ENCODE measurements at regions not wholly inside any gene's neighbourhood (a gene's known extent, or its start where the extent isn't known, plus 50 kb on each side); places are given as distances from the start of the nearest gene placed in this dataset.

DNA sequence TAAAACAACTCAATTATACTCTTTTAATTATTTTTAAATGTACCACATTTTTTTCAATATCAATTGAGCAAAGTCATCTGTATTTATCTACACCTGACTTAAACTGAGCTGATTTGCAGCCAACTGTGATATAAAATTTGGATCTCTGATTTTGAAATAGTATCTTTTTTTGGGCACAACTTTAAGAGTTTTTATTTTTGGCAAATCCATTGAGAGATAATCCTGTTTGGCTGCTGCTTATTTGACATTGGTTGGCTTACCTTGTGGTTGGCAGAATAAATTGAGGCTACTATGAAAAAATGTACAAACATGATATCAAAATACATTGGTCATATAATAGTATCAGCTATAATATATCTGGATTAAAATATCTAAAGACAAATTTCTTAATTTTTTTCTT is 656.0 kb upstream of the NDST4 start:
- DNase-seq (ENCODE audit: low spot score): no peak

DNA sequence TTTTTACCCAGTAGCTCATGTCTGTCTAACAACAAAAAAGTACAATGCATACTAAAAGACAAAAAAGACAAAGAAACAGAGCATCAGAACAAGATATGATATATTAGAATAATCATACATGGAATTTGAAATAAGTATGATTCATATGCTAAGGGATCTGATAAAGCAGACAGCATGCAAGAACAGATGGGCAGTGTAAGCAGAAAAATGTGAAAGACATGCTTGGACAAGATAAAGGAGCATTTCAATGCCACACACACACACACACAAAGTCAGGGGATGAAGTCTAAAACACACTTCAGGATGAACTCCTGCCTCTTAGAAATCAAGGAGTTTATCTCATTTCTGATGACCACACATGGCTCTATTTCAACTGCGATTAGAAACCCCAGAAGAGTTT is 649.6 kb upstream of the NDST4 start:
- no peak for DNase-seq (ENCODE audit: low spot score)

DNA sequence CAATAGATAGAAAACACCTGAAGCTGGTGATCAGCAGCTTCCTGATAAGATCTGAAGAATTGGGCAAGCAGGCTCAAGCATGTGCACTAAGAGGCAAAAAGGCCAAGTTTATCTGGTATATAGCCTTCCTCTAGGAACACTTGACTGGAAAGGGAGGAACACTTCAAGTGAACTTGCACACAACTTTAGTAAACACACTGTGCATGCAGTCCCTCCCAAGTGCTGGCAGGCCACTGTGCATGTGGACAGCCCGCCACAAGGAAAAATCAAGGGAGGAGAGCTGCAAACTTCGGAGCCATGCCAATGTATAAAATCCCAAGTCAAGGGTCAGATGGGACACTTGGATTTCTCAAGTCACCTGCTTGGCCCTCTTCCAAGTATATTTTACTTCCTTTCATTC is 645.8 kb upstream of the NDST4 start:
- no peak for DNase-seq (ENCODE audit: low spot score)

DNA sequence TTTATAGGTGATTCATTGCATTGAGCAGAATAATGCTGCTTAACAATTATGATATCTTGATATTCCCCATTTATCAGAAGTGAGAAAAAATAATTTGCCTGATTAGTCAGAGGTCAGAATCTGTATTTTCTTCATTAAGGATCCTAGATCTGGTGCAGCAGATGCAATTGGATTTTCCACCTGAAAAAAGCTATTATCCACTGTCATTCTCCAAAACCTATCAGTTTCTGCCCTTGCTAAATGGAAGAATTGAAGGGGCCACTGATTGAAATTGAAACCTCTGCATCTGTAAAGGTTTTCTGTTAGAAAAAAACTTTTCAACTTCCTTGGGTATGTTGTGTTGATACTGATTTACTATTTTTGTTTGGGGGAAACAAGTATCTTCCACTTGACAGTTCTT is 636.0 kb upstream of the NDST4 start:
- DNase-seq (ENCODE audit: low spot score): no peak

DNA sequence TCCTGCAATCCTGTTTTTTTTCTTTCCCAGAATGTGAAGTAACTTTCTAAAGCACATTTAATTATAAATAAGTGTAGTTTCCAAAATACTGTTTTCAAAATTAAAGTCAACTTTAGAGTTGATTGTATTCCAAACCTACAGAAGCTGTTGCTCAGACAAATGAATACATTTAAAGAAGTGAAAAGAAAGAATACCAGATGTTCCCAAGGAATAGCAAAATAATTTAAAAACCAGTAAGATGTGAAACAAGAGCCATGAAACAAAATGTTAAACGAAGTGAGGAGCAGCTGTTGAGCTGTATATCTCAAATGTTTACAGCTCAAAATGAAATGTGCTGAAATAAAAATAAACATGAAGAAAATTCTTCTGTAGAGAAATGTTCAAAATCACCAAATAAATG is 627.4 kb upstream of the NDST4 start:
- no peak for DNase-seq (ENCODE audit: low spot score)

DNA sequence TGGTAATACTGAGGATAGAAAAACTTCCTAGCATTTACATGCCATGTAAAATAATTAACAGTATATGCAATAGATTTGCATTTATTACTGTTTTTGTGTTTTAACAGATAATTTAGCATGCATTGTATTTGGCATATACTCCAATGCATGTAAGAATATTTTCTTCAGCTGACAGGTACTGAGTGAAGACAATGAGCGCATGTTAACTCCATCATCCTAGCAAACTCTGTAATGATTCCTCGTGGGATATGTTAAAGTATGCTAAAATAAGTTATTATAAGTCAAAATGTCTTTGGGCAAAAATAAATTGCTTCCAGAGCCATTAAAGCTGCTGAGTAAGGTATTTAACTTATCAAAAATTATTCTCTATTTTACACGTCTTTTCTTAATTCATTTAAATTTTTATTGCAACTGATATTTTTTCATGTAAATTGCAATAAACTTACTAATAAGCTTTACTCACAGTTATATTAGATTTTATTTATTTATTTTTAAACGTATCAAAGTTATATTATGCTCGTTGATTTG is 616.4 kb upstream of the NDST4 start:
- DNase-seq (ENCODE audit: low spot score): no peak

DNA sequence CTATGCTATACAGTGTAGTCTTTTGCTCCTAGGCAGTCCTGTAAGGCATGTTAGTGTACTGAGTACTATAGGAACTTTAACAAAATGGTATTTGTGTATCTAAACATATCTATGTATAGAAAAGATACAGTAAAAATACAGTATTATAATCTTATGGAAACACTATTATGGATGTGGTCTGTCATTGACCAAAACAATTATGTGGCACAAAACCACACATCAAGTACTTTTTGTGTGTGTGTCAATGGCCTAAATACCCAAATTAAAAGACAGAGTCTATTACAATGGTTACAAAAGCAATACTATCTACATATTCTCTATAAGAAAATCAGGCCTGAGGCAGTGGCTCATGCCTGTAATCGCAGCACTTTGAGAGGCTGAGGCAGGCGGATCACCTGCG is 610.2 kb upstream of the NDST4 start:
- no peak for DNase-seq (ENCODE audit: low spot score)

DNA sequence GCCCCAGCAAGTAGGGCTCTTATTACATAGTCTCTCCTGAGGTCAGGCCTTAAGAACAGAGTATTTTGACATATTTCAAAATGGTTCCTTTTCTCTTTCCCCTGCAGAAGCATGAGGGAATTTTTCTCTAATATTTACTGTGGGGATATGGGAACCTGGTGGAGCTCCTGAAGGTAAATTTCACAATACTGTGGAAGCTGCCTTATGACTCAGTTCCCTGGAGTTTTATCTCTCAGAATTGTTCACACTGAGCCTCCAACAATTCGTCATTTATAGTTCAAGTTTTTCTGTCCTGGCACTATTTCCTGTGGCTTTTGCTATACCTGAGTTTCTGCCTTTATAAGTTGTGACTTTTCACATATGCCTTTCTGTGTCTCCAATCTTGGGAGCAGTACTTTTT is 607.2 kb upstream of the NDST4 start:
- DNase-seq (ENCODE audit: low spot score): no peak

DNA sequence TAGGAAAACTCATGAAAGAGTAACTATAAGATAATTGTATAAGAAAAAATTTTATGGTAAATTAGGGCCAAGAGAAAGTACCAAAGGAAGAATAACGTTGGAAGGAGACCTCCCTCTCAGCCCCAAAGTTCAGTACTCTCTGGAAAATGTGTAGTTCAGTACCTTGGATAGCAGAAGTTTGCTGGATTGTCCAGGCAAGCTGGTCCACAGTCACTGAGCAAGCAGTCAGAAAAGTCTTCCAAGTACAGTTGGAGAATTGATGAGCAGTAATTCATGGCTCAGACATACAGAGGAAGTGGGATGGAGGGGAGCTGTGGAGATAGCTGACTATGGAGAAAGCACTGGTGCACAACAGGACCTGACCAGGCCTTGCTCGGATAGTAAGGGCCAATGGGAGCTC is 598.2 kb upstream of the NDST4 start:
- DNase-seq (ENCODE audit: low spot score): no peak

DNA sequence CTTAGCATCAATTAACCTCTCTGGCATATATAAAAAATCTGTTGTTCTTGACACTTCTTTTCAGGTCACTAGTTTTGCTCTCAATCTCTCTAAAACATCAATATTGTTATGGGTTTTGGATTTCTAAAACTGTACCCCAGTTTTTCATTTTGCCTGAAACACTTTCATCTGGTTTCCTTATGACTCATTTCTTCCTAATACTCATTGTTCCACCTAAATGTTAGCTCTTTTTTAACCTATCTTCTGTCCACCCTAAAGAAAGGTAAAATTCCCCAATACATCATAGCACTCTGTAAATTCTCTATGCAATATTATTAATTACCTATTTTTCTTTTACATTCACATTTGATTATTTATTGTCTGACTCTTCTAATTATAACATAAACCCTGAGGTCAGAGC is 575.5 kb upstream of the NDST4 start:
- no peak for DNase-seq (ENCODE audit: low spot score)

DNA sequence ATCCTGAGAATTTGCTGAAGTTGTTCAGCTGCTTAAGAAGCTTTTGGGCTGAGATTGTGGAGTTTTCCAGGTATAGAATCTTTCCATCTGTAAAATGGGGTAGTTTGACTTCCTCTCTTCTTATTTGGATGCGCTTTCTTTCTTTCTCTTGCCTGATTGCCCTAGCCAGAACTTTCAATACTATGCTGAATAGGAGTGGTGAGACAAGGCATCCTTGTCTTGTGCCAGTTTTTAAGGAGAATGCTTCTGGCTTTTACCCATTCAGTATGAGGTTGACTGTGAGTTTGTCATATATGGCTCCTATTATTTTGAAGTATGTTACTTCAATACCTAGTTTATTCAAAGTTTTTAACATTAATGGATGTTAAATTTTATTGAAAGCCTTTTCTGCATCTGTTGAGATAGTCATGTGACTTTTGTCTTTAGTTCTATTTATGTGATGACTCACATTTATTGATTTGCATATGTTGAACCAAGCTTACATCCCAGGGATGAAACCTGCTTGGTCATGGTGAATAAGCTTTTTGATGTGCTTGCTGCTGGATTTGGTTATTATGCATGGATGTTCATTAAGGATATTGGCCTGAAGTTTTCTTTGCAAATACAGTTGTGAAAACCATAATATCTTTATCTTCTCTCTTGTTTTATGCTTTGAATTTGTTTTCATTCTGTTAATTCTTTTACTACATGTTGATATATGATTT is 573.8 kb upstream of the NDST4 start:
- DNase-seq (ENCODE audit: low spot score): no peak

DNA sequence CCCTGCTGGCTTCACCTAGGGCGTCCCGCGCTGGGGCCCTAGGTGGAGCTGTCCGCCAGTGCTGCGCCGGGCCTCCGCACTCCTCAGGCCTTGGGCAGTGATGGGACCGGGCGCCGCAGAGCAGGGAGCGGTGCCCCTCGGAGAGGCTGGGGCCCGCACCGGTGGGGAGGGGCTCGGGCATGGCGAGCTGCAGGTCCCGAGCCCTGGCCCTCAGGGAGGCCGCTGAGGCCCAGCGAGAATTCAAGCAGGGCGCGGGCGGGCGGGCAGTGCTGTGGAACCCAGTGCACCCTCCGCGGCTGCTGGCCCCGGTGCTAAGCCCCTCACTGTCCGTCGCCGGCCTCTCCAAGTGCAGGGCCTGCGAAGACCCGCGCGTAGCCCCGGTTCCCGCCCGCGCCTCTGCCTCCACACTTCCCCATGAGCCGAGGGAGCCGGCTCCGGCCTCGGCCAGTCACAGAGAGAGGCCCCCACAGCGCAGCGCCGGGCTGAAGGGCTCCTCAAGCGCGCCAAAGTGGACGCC is 565.1 kb upstream of the NDST4 start:
- DNase-seq (ENCODE audit: low spot score): no peak

DNA sequence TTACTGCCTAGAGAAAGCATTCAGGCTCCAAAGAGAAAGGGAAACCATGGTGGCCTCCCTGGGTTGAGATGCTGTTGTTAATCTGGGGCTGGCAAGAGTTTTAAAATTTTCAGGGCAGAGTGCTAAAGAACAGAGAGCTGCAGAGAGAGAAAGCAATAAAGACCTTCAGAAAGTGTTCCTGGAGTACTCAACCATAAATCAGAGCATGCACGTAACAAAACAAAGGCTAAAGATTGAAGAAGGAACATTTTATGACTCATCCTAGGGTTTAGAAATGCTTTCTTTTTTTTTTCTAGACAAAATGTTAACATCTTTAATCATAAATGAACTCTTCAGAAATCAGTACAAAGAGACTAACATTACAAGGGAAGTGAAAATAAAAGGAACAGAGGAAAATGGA is 562.3 kb upstream of the NDST4 start:
- no peak for DNase-seq (ENCODE audit: low spot score)

DNA sequence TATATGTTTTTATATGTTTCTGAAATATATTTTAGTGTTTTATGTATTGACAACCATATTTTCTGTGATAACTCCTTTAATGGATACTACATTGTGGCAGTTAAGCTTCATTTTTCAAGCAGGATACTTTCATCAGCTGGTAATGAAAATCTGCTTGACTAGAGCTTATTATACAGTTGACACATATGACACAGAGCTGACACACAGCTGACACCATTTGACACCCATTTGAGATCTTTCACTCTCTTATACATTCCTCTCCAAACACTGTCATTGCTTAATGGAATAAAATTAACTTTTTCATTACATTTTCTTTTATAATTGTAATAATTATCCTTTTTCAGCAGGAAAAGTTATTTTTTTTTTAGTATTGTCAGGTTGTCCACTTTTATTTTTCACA is 561.1 kb upstream of the NDST4 start:
- no peak for DNase-seq (ENCODE audit: low spot score)

DNA sequence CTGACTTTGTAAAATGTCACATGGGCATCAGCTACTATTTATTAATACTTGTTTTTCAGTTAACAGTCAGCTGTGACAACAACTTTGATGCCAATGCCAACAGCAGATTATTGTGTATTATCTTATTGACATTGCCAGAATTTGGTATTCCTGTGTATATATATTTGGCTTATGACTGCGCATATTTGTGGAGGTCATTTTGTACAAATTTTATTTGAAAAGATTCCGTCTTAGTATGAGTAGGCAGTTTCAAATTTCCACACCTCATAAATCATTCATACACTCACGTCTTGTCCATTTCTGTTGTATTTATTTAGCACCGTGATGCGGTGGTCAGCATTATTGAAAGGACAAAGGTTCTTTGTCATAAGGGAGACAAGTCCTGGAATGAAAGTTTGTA is 558.2 kb upstream of the NDST4 start:
- DNase-seq (ENCODE audit: low spot score): no peak

DNA sequence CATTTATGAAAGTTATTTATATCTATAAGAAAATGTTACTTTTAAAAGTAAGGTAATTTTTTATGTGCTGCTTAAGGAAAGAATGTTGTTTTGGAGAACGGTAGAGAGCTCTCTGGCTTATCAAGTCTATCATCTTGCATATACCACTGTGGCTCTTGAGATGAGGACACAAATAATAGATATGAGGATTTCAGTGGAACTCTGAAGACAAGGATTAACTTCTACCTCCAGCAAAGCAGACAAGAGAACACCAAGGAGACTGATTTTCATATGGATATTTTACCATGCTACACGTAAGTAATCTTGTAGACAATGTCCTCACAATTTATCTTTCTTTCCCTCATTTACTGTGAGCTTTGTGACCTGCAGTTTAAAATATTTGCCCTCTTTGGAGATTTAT is 557.5 kb upstream of the NDST4 start:
- no peak for DNase-seq (ENCODE audit: low spot score)

DNA sequence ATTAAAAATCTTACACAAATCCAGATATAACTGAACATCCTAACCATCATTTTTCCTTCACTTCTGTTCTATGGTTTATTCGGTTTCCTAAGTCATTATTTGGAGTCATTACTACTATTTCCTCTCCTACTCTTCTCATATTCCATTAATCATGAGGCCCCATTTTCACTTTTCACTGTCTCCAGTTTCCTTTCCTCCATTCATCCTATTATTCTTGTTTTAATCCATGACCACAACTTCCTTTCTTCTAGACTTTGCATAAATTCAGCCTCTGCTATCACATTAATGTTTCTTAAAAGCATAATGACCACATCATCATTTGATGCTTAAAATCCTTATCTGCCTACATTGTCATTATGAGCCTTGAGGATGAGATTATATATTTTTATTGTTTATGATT is 555.0 kb upstream of the NDST4 start:
- no peak for DNase-seq (ENCODE audit: low spot score)

DNA sequence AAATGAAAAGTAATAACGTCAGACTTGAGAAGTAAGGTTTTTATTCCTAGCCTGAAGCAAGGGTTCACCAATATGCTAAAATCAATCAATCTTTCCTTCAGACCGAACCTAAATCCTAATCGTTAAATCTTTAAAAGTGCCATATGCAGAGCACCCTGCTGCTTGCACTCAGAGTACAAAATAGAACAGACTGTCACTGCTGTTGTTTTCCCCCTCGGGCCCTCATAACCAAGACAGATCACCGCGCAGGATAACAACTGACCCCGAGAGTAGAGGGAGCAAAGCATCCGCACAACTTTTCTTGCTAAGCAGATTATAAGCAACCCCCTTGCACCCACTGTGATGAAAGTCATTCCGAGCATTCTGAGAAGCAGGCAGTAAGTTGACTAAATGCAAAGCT is 550.9 kb upstream of the NDST4 start:
- no peak for DNase-seq (ENCODE audit: low spot score)

DNA sequence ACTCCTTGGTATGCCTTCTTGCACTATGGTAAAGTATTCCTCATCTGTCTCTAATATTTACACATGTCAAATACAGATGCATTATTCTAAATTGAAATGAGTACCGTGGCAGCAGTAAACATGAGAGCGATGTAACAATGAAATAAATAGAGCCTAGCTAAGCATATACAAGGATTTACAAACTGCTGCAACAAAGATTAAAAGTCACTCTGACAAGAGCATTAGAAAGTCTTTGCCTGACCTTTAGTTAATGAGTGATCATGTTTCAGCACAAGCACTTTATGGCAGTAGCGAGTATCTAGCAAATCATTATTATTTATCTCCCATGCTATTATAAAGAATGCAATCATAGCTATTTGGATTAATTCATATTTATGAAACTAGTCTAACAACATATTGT is 547.0 kb upstream of the NDST4 start:
- no peak for DNase-seq (ENCODE audit: low spot score)

DNA sequence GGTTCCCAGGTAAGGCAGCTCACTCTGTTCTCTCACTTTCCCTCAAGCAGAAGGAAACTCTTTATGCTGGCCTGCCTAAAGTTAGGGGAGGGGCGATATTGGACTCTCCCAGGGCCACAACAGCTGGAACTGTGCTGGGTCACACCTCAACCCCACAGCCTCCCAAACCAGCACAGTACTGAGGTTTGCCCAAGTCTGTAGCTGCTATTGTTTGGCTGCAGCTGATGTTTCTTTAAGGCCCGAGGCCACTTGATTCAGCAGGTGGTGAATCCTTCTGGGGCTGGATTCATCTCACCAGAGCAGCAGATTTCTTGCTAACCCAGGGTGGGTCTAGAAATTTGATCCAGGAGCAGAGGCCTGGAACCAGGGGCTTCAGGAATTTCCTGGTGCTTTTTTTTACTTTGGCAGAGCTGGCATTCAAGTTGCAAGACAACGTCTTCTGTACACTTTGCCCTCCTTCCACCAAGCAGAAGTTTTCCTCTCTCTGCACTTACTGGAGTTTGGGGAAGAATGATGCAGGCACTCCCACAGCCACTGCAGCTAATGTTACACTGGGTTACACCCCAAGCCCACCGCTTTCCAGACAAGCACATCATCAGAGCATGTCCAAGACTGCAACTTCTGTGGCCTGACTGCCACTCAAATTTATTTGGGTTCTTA is 544.7 kb upstream of the NDST4 start:
- no peak for DNase-seq (ENCODE audit: low spot score)

DNA sequence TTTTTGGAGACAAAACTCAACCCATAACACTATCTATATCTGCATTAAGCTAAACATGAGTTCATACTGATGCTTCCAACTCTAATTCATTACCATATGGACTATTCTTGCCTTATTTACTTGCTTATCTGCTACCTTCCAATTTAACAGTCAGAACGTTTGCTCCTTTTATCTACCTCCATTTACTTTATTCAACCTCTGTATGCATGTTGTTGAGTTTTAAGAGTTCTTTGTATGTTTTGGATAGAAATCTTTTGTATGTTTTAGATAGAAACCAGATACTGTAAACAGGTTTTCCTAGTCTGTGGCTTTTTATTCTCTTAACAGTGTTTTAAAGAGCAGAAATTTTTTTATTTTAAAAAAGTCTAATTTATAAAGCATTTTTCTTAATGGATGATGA is 542.2 kb upstream of the NDST4 start:
- DNase-seq (ENCODE audit: low spot score): no peak

DNA sequence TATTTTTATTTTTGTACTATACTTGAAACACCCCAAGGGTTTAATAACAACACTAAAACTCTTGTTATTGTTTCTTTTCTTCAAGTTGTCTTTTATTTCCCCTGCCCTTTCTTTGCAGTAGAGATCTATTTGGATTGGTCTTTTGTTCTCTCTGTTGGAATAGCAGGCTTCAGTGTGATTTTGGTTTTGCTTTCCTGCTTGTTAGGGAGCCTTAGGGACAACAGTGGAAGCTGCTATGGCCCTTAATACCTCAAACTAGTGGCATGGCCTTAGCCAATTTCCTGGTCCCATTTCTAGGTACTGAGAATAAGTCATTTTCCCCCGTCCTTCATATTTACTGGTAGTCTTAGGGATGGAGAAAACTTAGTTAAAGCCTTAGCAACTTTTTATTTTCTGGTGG is 535.4 kb upstream of the NDST4 start:
- DNase-seq (ENCODE audit: low spot score): no peak

DNA sequence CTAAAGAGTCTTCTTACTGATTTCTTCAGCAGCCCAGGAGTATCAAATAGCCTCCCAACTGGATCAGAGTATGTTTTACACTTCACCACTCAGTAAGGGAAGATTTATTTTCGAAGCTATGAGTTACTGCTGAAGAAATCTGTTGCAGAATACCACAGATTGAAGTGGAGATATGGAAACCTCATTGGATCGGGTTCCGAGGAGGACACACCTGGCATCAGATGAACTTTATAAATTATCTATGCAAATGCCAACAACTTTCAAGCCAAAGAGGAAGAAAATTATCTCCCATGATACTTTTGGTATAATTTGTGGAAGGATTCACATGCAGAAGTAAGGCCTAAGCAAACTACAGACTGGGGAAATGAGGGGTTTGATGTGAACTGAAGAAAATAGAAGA is 515.9 kb upstream of the NDST4 start:
- DNase-seq (ENCODE audit: low spot score): no peak

DNA sequence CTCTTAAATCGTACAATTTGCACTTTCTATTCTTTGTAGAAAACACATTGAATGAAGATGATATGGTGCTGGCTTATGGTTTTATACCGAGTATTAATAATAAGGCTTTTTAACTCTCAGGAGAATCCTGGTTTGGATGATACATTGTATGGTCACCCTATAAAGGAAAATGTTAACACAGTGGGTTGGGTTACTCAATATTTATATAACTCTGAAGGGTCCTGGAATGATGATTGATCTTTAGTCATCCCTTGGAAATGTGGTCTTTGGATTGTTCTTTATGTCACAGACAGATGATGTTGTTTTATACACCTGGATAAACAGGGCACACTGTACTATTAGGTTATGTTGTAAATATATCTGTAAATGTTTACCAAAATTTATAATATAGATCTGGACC is 496.2 kb upstream of the NDST4 start:
- no peak for DNase-seq (ENCODE audit: low spot score)

All from GM03348 (cell line).